GM21381 (cell line): ENCODE measurements at regions not wholly inside any gene's neighbourhood (a gene's known extent, or its start where the extent isn't known, plus 50 kb on each side); places are given as distances from the start of the nearest gene placed in this dataset.

Experiments
- ATAC-seq: cut with Tn5 transposase; IDR thresholded peaks from one replicate; pipeline ENCODE4 v1.9.1; 2021; ENCODE audit warnings: mild to moderate bottlenecking, moderate library complexity; ENCODE audit not compliant: unreplicated experiment

DNA sequence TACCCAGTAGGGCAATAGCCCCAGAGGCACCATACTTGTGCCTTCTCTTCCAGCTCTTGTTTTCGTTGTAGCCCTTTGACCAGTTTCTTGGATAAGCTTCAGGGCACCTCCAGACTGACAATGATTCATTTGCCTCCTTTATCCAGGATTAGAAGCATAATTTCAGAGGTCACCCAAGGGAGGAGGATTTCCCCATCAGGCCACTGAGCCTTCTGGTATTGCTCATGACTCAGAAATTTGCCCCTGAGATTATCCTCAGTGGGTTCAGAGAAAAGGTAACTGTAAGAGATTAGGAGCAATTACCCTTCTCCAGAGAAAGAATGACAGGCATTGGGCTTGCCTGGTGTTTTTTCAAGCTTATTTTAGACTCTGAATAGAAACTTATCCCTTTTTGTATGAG lies 147.9 kb downstream of the MSX2 start:
- ATAC-seq = no peak

DNA sequence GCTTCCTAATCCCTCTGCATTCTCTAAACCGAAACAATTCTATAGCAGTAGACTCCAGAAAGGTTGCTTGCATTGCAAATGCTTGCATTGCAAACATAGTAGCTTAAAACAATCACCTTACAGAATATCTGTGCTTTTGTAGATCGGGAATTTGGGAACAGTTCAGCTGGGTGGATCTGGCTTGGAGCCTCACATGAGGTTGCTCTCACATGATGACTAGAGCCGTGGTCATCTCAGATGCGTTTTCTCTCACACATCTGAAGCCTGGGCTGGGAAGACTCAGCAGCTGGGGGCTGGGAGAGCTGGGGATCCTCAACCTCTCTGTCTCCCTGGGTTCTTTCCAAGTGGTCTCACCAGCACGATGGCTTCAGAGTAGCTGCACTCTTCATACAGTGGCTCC lies 127.8 kb downstream of the MSX2 start:
- no peak for ATAC-seq

DNA sequence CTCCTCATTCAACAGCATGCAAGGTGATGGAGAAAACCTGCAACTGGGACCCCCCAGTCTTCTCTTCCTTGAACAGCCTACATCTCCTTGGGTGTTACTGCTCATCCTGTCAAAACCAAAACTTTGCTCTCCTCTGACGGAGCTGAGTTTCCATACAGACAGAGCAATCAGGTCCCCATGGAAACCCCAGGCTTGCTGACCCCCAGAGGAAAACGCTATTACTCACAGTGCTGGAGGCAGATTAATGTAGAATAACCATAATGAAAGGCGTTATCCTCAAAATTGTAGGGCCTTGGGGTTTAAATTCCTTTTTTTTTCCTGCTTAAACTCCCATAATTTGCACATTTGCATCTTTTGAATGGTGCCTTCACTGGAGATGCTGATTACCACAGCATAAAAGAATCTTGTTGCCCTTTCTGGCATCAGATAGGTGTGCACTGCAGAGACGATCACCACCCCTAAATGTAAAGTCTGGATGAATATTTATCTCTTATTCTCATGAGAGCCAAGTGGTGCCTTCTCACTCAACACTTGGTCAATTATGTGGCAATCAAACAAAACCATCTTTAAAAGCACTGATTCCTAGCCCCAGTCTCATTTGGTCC lies 126.3 kb downstream of the MSX2 start:
- no peak for ATAC-seq

DNA sequence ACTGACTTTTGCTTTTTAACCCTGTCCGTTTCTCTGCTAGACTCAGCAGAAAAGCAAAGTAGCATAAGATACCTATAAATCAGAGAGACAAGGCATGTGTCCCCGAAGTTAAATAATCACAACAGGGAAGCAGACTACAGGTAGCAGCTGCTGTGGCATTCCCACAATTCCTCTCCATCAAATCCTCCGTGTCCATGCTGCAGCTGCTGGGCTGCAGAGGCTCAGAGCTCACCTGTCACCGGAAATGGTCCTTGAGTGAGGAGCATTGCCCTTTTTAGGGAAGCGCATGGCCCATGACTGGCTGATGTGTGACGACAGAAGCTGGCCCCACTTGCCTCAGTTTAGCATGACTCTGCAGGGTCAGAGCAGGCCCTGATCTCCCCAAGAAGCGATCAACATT lies 125.0 kb downstream of the MSX2 start:
- ATAC-seq = no peak

DNA sequence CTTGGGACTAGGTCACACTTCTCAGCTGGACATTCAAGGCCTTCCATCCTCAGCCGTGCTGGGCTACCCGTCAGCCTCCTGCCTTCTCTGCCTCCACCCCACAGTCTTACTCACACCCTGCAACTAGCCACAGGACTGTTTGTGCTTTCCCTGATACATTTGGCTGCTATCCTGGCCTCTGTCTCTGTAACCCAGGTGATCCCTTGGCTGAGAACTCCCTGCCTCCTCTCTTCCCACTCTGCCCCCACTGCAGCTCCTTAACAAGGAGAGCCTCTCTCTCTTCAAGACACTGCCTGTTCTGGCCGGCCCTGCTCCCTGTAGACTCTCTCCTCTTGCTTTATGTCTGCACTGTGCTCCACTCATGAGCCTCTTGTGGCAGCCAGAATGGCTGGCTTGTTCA lies 120.6 kb downstream of the MSX2 start:
- no peak for ATAC-seq

DNA sequence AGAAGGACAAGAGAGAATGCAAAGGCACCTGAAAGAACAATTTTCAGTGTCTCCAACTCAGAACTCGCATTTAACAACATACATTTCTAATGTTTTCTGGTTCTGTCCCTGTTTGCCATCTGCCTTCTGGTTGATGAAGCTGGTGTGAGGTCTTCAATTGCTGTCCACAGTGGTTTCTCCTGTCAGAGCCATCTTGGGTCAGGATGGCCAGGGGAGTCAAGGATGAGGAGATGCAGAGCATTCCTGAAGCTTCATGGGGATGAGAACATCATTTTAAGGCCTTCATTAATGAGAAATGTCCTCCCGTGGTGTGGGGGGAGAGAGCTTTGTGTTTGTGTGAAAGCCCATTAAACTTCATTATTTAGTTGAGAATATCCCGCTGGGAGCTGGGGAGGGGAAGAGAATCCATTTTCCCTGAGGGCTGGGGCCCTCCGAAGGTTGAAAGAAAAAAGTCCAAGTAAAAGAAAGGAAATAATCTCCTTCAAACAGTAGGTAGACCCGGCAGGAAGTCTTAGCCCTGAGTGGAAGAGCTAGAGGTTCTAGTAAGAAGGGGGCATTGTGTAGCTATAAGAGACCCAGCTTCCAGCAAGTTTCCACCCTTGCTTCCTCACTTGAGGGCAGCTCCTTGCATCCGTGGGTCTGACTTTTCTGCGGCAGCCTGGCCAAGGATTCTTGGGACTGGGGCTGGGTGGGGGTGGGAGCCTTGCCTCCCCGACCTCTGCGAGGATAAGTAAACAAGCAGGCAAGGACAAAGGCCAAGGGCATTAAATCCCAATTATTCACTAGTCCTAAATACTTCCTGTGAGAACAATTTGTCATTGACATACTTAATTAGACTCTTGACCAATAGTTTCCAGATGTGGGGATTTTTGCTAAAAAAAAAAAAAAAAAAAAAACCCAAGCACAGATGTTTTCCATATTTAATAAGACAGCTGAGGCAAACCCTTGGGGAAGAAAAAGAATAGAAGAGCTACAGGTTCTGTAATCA lies 119.2 kb downstream of the MSX2 start:
- no peak for ATAC-seq

DNA sequence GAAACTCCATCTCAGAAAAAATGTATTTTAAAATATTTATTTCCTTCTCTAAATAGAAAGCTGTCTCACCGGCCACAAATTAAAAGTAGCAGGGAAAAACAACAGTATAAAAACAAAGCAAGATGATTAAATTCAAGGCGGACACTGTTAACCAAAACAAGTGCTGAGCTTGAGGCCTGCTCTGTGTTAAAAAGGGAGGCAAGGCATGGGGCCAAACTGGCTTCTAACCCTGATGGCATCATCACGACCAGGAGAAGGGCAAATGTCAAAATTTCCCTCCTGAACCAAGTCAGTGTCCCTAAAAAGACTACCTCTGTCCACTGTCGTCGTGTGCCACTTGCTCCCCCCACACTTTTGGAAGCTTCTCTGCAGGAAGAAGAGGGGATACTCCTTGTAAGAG lies 116.1 kb downstream of the MSX2 start:
- no peak for ATAC-seq

DNA sequence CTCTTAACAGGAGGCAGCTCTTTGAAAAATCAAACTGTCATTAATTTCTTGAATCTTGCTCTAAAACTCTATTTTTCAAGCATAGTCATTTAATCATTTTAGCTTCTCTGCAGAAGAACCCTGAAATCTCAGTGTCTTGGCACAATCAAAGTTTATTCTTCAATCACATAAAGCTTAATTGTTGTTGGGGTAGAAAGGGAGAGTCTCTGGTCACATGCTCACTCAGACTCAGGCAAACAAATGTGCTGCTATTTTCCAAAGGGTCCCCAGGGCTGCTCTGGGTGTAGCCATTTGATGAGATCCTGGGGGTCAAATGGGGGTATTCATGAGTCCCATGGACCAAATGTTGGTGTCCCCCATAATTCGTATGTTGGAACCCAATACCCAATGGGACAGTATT lies 114.8 kb downstream of the MSX2 start:
- no peak for ATAC-seq

DNA sequence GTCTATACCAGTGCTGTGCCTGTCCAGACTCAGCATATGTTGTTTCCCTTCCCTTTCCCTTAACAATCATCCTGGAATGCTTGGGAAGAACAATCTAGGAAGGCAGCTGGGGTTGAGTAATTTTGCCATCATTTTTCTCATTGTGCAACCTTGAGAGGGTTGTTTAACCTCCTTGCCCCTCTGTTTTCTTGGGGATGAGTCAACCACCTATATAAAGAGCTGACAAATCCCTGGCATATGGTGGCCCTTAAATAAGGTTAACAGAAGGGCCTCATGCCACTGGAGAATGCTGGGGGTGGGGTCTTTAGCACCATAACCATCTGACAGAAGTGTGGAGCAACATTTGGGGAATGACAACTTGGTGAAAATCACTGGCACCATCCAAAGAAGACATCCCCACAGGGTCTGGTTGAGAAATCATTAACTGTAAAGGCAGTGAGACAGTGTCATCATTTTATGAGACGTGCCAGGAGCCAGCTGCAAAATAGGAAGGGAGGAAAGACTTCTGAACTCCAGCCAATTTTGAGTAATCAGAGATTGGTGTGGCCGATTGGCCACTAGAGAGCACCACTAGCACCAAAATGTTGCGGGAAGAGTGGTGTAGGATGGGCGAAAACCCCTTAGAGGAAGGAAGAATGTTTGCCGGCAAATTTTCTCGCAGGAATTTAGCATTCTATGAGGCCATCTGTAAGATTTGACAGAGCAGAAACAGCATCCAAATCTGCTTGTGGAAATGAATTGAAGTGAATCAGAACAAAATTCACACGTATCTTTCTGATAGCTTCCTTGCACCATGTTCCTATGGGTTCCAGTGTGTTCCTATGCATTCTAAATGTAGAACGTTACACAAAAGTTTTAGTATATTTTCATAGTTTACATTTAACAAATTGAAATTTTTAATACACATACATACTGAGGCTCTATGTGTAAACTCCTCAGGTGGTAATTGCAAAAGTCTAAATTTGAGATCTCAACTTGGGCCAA lies 113.8 kb downstream of the MSX2 start:
- ATAC-seq = no peak

DNA sequence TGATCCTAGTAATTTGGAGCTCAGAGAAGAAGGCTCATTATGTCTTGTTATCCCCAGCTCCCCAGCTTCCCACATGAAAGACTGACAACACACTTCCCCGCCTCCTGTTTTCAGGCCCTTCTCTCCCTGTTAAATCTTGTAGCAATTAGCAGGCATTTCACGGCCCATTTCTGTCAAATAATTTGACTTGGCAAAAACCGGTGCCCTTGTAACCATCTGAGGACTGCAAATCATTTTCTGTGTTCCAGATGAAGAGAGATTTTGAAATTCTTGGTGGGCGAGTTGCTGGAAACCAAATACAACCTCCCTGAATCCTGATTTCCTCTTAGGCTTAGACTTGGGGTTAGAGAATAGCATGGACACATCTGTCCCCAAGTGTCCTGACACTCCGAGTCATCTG lies 109.7 kb downstream of the MSX2 start:
- ATAC-seq = no peak

DNA sequence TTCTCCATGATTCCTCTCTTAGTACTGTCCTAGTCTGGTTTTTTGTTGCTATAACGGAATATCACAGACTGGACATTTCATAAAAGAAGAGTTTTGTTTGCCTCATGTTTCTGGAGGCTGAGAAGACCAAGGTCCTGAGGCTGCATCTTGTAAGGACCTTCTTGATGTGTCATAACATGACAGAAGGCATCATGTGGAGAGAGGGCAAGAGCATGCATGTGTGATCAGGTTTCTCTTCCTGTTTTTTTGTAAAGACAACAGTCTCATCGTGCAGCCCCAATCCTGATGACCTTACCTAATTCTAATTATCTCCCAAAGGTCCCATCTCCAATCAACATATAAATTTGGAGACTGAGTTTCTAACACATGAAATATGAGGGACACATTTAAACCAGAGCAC lies 108.4 kb downstream of the MSX2 start:
- no peak for ATAC-seq

DNA sequence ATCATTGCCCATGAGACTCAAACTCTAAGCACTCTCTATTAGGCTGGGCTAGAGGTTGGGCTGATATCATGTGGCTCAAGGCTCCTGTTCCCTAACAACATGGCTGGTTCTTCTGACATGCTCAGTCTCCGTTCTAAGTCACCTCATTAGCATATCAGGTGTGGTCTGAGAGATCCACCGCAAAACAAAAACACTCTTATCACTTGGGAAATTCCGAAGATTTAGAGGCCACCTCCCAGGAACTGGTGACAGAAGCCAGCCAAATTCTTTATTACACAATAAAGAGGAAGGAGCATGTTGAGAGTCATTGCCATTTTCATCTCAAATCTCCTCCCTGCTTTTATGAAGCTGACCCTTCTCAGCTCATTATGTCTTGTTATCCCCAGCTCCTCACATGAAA lies 107.6 kb downstream of the MSX2 start:
- no peak for ATAC-seq

DNA sequence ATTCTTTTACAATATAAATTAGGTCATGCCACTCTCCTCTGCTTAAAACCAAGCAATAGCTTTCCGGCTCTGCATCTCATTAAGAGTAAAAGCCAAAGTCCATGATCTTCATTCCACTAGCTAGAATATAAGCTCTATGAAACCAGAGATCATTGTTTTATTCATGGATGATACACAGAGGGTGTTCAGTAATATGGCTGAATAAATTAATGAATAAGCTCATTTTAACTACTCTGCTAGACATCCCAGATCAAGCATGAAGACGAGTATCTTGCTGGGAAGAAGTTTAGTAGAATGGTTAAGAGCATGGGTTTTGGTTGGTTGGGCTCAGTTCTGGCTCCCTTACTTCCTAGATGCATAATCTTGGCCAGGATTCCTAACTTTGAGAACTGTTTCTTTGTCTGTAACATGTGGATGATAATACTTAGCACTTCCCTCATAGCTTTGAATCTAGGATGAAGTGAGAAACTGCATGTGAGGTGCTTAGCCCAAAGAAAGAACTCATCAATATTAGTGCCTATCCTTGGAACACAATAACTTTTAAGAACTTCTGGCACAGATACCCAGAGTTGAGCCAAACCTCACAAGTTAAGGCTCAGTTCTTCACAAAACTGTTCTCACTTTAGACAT lies 106.8 kb downstream of the MSX2 start:
- ATAC-seq = no peak

DNA sequence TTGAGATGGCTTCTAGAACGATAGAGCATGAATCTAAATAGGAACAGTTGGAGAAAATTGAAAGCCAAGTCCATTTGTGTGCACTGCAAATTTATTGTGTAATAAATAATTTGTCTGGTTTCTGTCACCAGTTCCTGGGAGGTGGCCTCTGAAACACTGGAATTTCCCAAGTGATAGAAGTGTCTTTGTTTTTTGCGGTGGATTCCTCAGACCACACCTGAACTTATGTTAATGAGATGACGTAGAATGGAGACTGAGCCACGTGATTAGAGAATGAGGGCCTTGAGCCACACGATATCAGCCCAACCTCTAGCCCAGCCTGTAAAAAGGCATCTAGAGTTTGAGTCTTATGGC lies 105.1 kb downstream of the MSX2 start:
- ATAC-seq = no peak

DNA sequence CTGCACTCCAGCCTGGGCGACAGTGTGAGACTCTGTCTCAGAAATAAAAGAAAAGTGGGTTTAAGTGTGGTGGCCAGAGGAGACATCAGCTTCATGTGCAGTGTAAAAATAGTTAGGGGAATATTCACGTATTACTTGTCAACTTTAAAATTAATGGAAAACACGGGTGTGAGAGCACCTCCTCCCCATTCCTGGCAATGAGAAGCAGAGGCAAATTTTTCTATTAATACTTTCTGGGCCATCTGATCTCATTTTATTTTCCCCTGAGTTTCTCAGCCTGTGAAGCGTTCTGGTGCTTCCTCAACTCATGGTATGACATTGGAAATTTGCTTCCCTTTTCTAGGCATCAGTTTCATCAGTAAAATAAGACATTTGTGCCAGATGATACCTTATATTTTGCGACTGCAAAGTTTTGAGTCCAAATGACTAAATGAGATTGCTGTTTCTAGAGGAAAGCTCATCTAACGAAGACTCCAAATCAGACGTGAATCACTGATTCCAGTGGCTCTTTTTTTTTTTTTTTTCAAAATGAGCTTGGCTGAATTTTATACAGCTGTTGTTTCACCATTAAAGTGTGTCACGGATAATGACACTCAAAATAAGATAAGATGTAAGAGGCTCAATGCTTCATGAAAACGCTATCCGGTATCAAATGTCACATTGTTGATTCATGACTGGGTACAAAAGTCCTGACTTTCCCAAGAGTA lies 104.6 kb downstream of the MSX2 start:
- no peak for ATAC-seq

DNA sequence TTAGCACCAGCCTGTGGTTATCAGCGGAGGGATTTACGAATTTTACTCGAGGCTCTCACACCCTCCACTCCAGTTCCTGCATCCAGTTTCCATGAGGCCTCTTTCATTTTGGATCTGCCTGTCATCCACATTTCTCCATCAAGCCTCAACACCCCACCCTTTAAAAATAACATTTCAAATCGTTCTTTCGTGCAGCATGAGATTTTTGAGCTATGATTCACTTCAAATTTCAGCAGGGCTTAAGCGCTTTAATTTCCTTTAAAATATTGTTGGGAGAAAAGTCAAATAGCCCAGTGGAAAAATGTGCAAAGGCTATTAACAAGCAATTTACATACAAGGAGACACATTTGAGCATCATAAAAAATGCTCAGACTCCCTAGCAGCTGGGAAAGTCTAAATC lies 103.2 kb downstream of the MSX2 start:
- no peak for ATAC-seq

DNA sequence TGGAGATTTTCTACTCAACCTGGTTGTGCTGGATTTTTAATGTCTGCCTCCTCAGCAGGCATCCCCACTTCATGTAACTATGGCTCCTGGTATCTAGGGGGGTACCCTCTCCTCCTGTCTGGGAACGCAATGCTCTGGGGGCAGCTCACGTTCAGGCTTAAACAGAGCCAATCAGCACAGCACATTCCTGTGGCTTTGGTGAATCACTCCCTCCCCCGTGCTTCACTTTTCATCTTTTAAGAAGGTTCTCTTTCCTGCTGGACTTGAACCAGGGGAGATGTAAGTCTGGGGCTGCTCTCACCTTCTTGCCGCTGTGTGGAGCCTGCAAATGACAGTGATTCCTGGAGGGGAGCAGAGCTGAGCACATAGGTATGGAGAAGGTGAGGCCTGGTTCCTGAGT lies 101.2 kb downstream of the MSX2 start:
- no peak for ATAC-seq

DNA sequence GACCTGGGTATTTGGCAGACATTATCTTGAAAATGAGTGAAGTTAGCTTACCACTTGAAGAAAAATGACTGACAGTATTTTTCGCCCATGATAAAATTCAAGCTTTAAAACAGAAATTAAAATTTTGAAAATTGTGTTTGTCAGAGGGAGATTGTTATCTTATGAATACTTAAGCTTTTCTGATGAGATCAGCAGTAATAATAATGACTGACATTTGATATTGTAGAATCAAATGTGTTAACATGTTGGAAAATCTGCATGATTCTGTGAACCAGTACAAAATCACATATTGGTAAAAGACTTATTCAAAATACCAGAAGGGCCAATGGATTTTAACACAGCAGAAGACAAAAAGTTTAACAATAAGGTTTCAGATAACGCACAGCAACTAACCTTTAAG lies 94.0 kb downstream of the MSX2 start:
- no peak for ATAC-seq

DNA sequence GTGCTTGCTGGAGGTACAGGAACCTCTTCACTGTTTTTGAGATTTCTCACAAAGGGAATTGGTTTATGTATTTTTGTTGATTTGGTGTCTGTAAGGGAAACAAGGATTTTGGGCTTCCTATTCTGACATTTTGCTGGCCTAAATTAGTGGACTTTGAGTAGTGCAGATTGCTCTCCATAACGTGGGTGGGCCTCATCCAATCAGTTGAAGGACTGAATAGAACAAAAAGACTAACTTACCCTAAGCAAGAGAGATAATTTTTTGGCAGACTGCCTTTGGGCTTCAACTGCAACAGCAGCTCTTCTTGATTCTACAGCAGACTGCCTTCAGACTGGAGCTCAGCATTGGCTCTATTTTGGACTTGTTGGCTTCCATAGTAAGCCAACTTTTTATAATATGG lies 93.2 kb downstream of the MSX2 start:
- ATAC-seq = no peak

DNA sequence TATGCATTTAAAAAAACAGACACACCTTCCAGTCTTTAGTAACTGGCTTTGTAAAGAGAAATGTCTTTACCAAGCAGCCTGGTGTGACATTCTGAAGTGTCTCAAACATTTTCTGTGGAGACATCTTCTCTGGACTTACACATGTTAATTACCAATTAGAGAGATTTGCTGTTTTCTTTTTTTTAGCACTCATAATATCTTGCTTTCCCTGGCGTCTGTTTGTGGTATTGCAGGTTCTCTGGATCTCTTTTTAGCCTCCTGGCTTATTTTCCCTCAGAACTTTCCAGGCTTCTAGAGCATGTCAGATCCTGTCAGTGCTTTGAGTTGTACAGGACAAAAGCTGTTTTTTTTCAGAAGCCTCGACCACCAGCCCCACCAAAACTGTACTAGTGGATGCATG lies 92.5 kb downstream of the MSX2 start:
- no peak for ATAC-seq
